HL-60 (cell line): ENCODE measurements at regions not wholly inside any gene's neighbourhood (a gene's known extent, or its start where the extent isn't known, plus 50 kb on each side); places are given as distances from the start of the nearest gene placed in this dataset.

ENCODE experiments used
- POLR2AphosphoS5 ChIP-seq: IDR thresholded peaks from 2 replicates; pipeline ENCODE4 v1.6.1; 2012; ENCODE audit warnings: low read depth
- TF ChIP-seq, protein P1 (sequence below): IDR thresholded peaks from one replicate; pipeline ENCODE4 v1.5.1; 2011; ENCODE audit warnings: low read length, control low read depth, inconsistent platforms; ENCODE audit not compliant: insufficient read depth
- TF ChIP-seq, protein P2 (sequence below): IDR thresholded peaks from 2 replicates; pipeline ENCODE4 v1.6.1; 2012; ENCODE audit warnings: low read depth; ENCODE audit not compliant: insufficient replicate concordance

DNA sequence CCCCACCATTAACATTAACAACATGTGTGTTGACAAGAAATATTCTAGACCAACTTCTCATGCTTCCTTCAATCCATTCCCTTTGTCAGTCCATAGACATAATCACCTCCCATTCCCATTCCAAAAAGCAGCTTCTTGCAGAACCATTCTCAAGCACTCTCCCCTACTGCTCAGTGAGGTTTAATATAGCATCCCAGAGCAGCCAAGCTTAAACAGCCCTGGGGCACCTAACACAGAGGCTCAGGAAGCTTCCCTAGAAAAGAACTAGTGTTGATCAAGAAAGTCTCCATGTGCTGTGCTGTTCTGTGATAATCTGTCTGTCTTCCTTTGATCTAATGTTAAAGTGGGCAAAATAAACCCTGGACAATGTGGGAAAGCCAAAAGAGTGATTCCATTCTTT lies 174.2 kb upstream of the NOCT start:
- TF ChIP-seq, protein P1, sequence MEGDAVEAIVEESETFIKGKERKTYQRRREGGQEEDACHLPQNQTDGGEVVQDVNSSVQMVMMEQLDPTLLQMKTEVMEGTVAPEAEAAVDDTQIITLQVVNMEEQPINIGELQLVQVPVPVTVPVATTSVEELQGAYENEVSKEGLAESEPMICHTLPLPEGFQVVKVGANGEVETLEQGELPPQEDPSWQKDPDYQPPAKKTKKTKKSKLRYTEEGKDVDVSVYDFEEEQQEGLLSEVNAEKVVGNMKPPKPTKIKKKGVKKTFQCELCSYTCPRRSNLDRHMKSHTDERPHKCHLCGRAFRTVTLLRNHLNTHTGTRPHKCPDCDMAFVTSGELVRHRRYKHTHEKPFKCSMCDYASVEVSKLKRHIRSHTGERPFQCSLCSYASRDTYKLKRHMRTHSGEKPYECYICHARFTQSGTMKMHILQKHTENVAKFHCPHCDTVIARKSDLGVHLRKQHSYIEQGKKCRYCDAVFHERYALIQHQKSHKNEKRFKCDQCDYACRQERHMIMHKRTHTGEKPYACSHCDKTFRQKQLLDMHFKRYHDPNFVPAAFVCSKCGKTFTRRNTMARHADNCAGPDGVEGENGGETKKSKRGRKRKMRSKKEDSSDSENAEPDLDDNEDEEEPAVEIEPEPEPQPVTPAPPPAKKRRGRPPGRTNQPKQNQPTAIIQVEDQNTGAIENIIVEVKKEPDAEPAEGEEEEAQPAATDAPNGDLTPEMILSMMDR: no peak
- TF ChIP-seq POLR2AphosphoS5: no peak
- TF ChIP-seq, protein P2, sequence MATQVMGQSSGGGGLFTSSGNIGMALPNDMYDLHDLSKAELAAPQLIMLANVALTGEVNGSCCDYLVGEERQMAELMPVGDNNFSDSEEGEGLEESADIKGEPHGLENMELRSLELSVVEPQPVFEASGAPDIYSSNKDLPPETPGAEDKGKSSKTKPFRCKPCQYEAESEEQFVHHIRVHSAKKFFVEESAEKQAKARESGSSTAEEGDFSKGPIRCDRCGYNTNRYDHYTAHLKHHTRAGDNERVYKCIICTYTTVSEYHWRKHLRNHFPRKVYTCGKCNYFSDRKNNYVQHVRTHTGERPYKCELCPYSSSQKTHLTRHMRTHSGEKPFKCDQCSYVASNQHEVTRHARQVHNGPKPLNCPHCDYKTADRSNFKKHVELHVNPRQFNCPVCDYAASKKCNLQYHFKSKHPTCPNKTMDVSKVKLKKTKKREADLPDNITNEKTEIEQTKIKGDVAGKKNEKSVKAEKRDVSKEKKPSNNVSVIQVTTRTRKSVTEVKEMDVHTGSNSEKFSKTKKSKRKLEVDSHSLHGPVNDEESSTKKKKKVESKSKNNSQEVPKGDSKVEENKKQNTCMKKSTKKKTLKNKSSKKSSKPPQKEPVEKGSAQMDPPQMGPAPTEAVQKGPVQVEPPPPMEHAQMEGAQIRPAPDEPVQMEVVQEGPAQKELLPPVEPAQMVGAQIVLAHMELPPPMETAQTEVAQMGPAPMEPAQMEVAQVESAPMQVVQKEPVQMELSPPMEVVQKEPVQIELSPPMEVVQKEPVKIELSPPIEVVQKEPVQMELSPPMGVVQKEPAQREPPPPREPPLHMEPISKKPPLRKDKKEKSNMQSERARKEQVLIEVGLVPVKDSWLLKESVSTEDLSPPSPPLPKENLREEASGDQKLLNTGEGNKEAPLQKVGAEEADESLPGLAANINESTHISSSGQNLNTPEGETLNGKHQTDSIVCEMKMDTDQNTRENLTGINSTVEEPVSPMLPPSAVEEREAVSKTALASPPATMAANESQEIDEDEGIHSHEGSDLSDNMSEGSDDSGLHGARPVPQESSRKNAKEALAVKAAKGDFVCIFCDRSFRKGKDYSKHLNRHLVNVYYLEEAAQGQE: no peak
